Hepatocyte (in vitro differentiated cells): ENCODE measurements at regions not wholly inside any gene's neighbourhood (a gene's known extent, or its start where the extent isn't known, plus 50 kb on each side); places are given as distances from the start of the nearest gene placed in this dataset.

ENCODE experiments used
- CTCF ChIP-seq: fragments of 200-600 bp; sonication (generic); IDR thresholded peaks from 2 replicates; pipeline ENCODE4 v1.5.1; 2016; ENCODE audit warnings: antibody characterized with exemption, mild to moderate bottlenecking; ENCODE audit not compliant: poor library complexity
- EZH2 ChIP-seq: fragments of 200-600 bp; sonication (generic); IDR thresholded peaks from 2 replicates; pipeline ENCODE4 v1.6.1; 2016; ENCODE audit warnings: antibody characterized with exemption, mild to moderate bottlenecking, borderline replicate concordance
- EZH2phosphoT487 ChIP-seq: fragments of 200-600 bp; sonication (generic); IDR thresholded peaks from one replicate; pipeline ENCODE4 v1.6.1; 2018; ENCODE audit warnings: antibody characterized with exemption, mild to moderate bottlenecking, low read depth, moderate library complexity; ENCODE audit not compliant: unreplicated experiment, severe bottlenecking

GRCh38 chr2:16177671-16178180 is 237.4 kb downstream of the MYCN start:
- TF ChIP-seq CTCF, result no peak
- TF ChIP-seq EZH2, result no peak
- TF ChIP-seq EZH2phosphoT487, result no peak
